ENCODE measurements at regions not wholly inside any gene's neighbourhood (a gene's known extent, or its start where the extent isn't known, plus 50 kb on each side); places are given as distances from the start of the nearest gene placed in this dataset.

DNA sequence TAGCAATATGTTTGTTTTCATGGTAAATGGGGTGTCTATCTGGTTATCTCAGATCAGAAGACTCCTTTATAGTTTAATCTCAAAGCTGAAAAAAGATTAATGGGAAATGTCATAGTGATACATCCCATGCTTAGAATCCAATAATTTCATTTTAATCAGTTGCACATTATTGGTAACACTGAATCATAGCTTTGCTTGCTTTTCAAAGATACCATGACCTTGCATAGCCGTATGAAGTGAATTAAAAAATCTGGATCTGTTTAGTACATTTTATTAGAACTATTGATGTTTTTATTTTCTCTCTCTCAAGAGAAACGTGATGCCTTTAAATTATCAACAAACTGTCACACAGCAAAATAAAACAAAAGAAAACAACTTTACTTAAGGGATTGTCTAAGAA lies 506.7 kb upstream of the SGO1 start:
- TF ChIP-seq TEAD4 (CRISPR knock-in tag; IDR thresholded peaks at IDR 0.05) (no peak), NR3C1 (CRISPR knock-in tag; conservative IDR thresholded peaks at IDR 0.05; ENCODE audit: low read depth) (no peak), CREM (CRISPR knock-in tag; IDR thresholded peaks at IDR 0.05) (no peak), CREB1 (CRISPR knock-in tag; IDR thresholded peaks at IDR 0.05) (no peak), ZNF121 (CRISPR knock-in tag; IDR thresholded peaks at IDR 0.05) (no peak), NR2C2 (CRISPR knock-in tag; IDR thresholded peaks at IDR 0.05) (no peak)
- TF ChIP-seq, protein P1, sequence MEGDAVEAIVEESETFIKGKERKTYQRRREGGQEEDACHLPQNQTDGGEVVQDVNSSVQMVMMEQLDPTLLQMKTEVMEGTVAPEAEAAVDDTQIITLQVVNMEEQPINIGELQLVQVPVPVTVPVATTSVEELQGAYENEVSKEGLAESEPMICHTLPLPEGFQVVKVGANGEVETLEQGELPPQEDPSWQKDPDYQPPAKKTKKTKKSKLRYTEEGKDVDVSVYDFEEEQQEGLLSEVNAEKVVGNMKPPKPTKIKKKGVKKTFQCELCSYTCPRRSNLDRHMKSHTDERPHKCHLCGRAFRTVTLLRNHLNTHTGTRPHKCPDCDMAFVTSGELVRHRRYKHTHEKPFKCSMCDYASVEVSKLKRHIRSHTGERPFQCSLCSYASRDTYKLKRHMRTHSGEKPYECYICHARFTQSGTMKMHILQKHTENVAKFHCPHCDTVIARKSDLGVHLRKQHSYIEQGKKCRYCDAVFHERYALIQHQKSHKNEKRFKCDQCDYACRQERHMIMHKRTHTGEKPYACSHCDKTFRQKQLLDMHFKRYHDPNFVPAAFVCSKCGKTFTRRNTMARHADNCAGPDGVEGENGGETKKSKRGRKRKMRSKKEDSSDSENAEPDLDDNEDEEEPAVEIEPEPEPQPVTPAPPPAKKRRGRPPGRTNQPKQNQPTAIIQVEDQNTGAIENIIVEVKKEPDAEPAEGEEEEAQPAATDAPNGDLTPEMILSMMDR (IDR thresholded peaks at IDR 0.05), result no peak
